B cell (primary cell): ENCODE measurements at regions not wholly inside any gene's neighbourhood (a gene's known extent, or its start where the extent isn't known, plus 50 kb on each side); places are given as distances from the start of the nearest gene placed in this dataset.

Source experiments
- ATAC-seq: fragments of 200-7000 bp; cut with Tn5 transposase; one replicate; pipeline ENCODE4 v1.10.0; 2021; ENCODE audit warnings: low read depth, mild to moderate bottlenecking, moderate number of reproducible peaks, moderate library complexity
- CTCF ChIA-PET: fragments of 350-600 bp; sonication (Branson Sonifier 250); formaldehyde crosslinking; loops from one replicate; lab custom pipeline; 2021; ENCODE audit warnings: antibody characterized with exemption, inconsistent platforms; lab: Charles Lee
- POLR2A ChIA-PET: fragments of 350-600 bp; sonication (Branson Sonifier 250); formaldehyde crosslinking; loops from one replicate; lab custom pipeline; 2021; ENCODE audit warnings: antibody characterized with exemption; lab: Charles Lee
- DNase-seq: peaks from one replicate; pipeline ENCODE4 v3.0.0; 2013
- H2AFZ ChIP-seq: 2 replicates; pipeline ENCODE4 v1.6.1; 2012; ENCODE audit warnings: mild to moderate bottlenecking, low read depth, low read length; ENCODE audit not compliant: insufficient read depth, poor library complexity, severe bottlenecking
- H3K27ac ChIP-seq, 2 donors: 1 replicate in 1 of 2; 2 replicates in 1 of 2; pipeline ENCODE4 v1.5.1; 2012 to 2013; ENCODE audit warnings: low read length in 2 of 2, mild to moderate bottlenecking in 2 of 2, moderate library complexity in 1 of 2
- H3K27me3 ChIP-seq, 4 experiments: fragments of 200-600 bp in 1 of 4; sonication (generic) in 1 of 4; replicated peaks in 1 of 4; 1 replicate in 2 of 4; 2 replicates in 2 of 4; pipeline versions ENCODE4 v1.6.1 to v1.7.0; 2013 to 2016; ENCODE audit warnings: low read length in 3 of 4, mild to moderate bottlenecking in 2 of 4, mixed read lengths in 1 of 4, moderate library complexity in 1 of 4; ENCODE audit not compliant: insufficient read depth in 4 of 4, control insufficient read depth in 3 of 4; ENCODE audit errors: control extremely low read depth in 1 of 4
- H3K36me3 ChIP-seq, 2 experiments: replicated peaks in 1 of 2; 1 replicate in 1 of 2; 2 replicates in 1 of 2; pipeline versions ENCODE4 v1.6.1 to v1.7.1; 2013; ENCODE audit warnings: low read length in 1 of 2; ENCODE audit not compliant: insufficient read depth in 2 of 2, control insufficient read depth in 1 of 2; ENCODE audit errors: control extremely low read depth in 1 of 2, extremely low read depth in 1 of 2
- H3K4me1 ChIP-seq, 2 donors: fragments of 200-600 bp in 1 of 2; sonication (generic) in 1 of 2; 1 replicate in 1 of 2; 2 replicates in 1 of 2; pipeline versions ENCODE4 v1.5.1 to v1.6.1; 2013 to 2017; ENCODE audit warnings: low read length in 2 of 2; ENCODE audit not compliant: control insufficient read depth in 2 of 2, insufficient read depth in 2 of 2
- H3K4me2 ChIP-seq: replicated peaks from 2 replicates; pipeline ENCODE3; 2012; ENCODE audit warnings: mild to moderate bottlenecking, low read depth, low read length; ENCODE audit not compliant: poor library complexity, severe bottlenecking
- H3K4me3 ChIP-seq, 5 experiments: fragments of 200-600 bp in 1 of 5; sonication (generic) in 1 of 5; 1 replicate in 3 of 5; 2 replicates in 2 of 5; pipeline versions ENCODE4 v1.5.1 to v1.7.0; 2011 to 2016; ENCODE audit warnings: low read length in 4 of 5, mild to moderate bottlenecking in 4 of 5, low read depth in 2 of 5, control low read depth in 1 of 5, moderate library complexity in 1 of 5; ENCODE audit not compliant: insufficient read depth in 1 of 5; ENCODE audit errors: control extremely low read depth in 1 of 5, extremely low read depth in 1 of 5
- H3K79me2 ChIP-seq: fragments of 200-600 bp; sonication (generic); one replicate; pipeline ENCODE4 v1.6.0; 2016; ENCODE audit warnings: low read length; ENCODE audit not compliant: control insufficient read depth, insufficient read depth
- H3K9ac ChIP-seq: fragments of 200-600 bp; sonication (generic); 2 replicates; pipeline ENCODE4 v1.6.1; 2017; ENCODE audit warnings: mild to moderate bottlenecking, low read length, moderate library complexity
- H3K9me3 ChIP-seq, 3 donors: one replicate each; pipeline versions ENCODE4 v1.6.1 to v1.7.1; 2013; ENCODE audit warnings: low read length in 2 of 3; ENCODE audit not compliant: control insufficient read depth in 2 of 3, insufficient read depth in 1 of 3; ENCODE audit errors: control extremely low read depth in 1 of 3
- H4K20me1 ChIP-seq: 2 replicates; pipeline ENCODE4 v1.6.0; 2012; ENCODE audit warnings: mild to moderate bottlenecking, low read length; ENCODE audit not compliant: insufficient read depth, control insufficient read depth, poor library complexity, severe bottlenecking
- H3K27ac Mint-ChIP-seq: one replicate; pipeline ENCODE4 v1.8.0; 2021; ENCODE audit warnings: mixed read lengths
- H3K27me3 Mint-ChIP-seq: one replicate; pipeline ENCODE4 v1.8.0; 2021; ENCODE audit warnings: mixed read lengths
- H3K4me1 Mint-ChIP-seq: one replicate; pipeline ENCODE4 v1.8.0; 2021; ENCODE audit warnings: mixed read lengths
- H3K4me3 Mint-ChIP-seq: one replicate; pipeline ENCODE4 v1.8.0; 2021; ENCODE audit warnings: mixed read lengths
- H3K9me3 Mint-ChIP-seq: one replicate; pipeline ENCODE4 v1.8.0; 2022; ENCODE audit warnings: mixed read lengths; ENCODE audit not compliant: insufficient read depth
- EZH2 ChIP-seq: IDR thresholded peaks from 2 replicates; pipeline ENCODE4 v1.6.1; 2012; ENCODE audit warnings: borderline replicate concordance, low read depth, mild to moderate bottlenecking, moderate library complexity, low read length; ENCODE audit not compliant: insufficient read depth, poor library complexity, severe bottlenecking
- WGBS: methylation state at CpG from one replicate; pipeline ENCODE4 v1.1.5; 2013; ENCODE audit warnings: missing lambda C conversion rate; ENCODE audit not compliant: insufficient coverage; 5-methylcytosine and 5-hydroxymethylcytosine counted together
- intact Hi-C: fragments of 100-400 bp; cut with micrococcal nuclease; formaldehyde crosslinking; loops from one replicate; pipeline ENCODE4 v1.10.0; 2022
- TF ChIP-seq, protein P1 (sequence below): fragments of 200-600 bp; IDR thresholded peaks from one replicate; pipeline ENCODE4 v1.8.0; 2022; ENCODE audit warnings: antibody characterized with exemption, mild to moderate bottlenecking

DNA sequence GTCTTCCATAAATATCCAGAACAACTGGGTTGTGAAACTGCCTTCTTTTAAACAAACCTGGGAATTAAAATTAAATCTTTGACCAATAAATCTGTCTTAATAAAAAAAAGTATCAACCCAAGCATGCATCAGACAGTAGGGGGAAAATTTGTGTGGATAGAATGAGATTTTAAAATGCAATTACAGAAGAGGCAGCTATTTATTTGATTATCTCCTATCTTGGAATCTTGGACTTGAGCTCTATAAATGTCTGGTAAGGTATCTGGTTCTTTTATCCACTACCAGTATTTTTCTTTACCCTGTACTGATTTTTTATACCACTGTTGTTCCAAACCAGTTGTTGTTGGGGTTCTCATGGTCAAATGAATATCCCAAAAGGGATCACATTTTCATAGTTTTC is 157.6 kb upstream of the VEPH1 start:
- intact Hi-C loops, result no loop called here
- Histone ChIP-seq H3K4me3 (no peak overlapping the region), H3K27ac (no peak overlapping the region), H3K36me3 (no peaks in the 10 kb centered on the region), H4K20me1 (no peaks in the 10 kb centered on the region), H3K27me3 (no peaks in the 10 kb centered on the region), H3K9me3 (no peaks in the 10 kb centered on the region), H3K79me2 (no peaks in the 10 kb centered on the region), H3K9ac (no peak overlapping the region), H2AFZ (no peak overlapping the region), H3K4me1 (no peaks in the 10 kb centered on the region), H3K4me2 (no peak overlapping the region)
- no peaks in the 10 kb centered on the region for H3K9me3 Mint-ChIP-seq
- H3K4me1 Mint-ChIP-seq, result no peaks in the 10 kb centered on the region
- POLR2A ChIA-PET, result no interaction called here
- ATAC-seq, result no peak
- TF ChIP-seq EZH2, result no peak
- TF ChIP-seq, protein P1, sequence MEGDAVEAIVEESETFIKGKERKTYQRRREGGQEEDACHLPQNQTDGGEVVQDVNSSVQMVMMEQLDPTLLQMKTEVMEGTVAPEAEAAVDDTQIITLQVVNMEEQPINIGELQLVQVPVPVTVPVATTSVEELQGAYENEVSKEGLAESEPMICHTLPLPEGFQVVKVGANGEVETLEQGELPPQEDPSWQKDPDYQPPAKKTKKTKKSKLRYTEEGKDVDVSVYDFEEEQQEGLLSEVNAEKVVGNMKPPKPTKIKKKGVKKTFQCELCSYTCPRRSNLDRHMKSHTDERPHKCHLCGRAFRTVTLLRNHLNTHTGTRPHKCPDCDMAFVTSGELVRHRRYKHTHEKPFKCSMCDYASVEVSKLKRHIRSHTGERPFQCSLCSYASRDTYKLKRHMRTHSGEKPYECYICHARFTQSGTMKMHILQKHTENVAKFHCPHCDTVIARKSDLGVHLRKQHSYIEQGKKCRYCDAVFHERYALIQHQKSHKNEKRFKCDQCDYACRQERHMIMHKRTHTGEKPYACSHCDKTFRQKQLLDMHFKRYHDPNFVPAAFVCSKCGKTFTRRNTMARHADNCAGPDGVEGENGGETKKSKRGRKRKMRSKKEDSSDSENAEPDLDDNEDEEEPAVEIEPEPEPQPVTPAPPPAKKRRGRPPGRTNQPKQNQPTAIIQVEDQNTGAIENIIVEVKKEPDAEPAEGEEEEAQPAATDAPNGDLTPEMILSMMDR, result no peak
- no peak overlapping the region for H3K4me3 Mint-ChIP-seq
- CTCF ChIA-PET, result no interaction called here
- H3K27ac Mint-ChIP-seq, result no peak overlapping the region
- H3K27me3 Mint-ChIP-seq, result peaks cover 11% of the 10 kb centered on the region
- no peak for DNase-seq

- Mint-ChIP-seq H3K27me3 (peaks cover 9% of the 10 kb centered on the region), H3K27ac (no peak overlapping the region), H3K4me1 (no peaks in the 10 kb centered on the region), H3K4me3 (no peak overlapping the region), H3K9me3 (no peaks in the 10 kb centered on the region)
- ChIA-PET CTCF (interaction anchor here (0.7 kb wide), 1 partner anchor 1739 kb away, joined by 4 read pairs; no protein-coding TSS in a partner anchor), POLR2A (no interaction called here)
- Histone ChIP-seq H4K20me1 (no peaks in the 10 kb centered on the region), H3K79me2 (no peaks in the 10 kb centered on the region), H3K9me3 (no peaks in the 10 kb centered on the region), H3K9ac (no peak overlapping the region), H3K4me3 (no peak overlapping the region), H3K4me1 (no peaks in the 10 kb centered on the region), H3K27me3 (no peaks in the 10 kb centered on the region), H2AFZ (no peak overlapping the region), H3K36me3 (no peaks in the 10 kb centered on the region), H3K4me2 (no peak overlapping the region), H3K27ac (no peak overlapping the region)
- intact Hi-C loops, result no loop called here
- TF ChIP-seq, protein P1, result no peak
- 90% methylated on average over 2 of the region's 2 CpGs for WGBS
- DNase-seq (no peak), ATAC-seq (no peak)
Observed at GRCh38 chr3:157652366-157652765, 149.2 kb upstream of the VEPH1 start.
